ENCODE measurements at regions not wholly inside any gene's neighbourhood (a gene's known extent, or its start where the extent isn't known, plus 50 kb on each side); places are given as distances from the start of the nearest gene placed in this dataset.

DNA sequence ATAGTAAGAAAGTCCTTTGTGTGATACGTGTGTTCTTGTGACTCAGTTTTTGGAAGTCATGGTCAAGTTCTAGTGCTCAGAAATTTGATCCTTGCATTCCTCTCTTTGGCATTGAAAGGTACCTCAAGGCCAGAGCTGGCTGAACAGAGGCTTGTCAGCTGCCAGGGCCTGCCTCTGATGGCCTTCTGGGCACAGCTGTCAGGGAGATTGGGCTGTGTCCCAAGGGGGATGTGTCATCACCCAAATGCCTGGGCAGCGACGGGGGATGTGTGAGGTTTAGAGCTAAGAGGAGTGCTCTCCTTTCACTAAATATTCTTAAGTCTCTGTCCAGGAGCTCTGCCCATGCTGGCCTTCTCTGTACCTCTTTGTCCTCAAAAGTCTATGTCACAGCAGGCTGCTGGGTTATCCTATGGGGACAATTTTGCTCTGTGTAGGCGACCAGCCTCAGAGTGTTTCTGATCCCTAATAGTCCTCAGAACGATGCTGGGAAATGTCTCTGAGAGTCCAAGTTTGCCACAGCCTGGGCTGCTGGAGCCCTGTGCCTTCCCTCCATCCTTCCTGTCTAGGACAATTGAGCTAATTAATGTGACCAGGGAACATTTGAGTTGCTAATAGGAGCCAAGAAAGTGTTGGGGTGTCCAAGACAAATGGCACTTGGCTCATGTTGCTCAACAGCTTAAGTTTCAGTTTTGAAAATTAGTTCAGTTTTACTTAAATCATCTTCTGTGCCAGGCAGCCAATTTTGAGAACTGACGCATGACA, 115.4 kb upstream of the ZNF521 start:
- H3K9me3 ChIP-seq: peaks cover 0 to 4% (median 0%) of the 10 kb centered on the region in 4 donors
- TF ChIP-seq, protein P1, sequence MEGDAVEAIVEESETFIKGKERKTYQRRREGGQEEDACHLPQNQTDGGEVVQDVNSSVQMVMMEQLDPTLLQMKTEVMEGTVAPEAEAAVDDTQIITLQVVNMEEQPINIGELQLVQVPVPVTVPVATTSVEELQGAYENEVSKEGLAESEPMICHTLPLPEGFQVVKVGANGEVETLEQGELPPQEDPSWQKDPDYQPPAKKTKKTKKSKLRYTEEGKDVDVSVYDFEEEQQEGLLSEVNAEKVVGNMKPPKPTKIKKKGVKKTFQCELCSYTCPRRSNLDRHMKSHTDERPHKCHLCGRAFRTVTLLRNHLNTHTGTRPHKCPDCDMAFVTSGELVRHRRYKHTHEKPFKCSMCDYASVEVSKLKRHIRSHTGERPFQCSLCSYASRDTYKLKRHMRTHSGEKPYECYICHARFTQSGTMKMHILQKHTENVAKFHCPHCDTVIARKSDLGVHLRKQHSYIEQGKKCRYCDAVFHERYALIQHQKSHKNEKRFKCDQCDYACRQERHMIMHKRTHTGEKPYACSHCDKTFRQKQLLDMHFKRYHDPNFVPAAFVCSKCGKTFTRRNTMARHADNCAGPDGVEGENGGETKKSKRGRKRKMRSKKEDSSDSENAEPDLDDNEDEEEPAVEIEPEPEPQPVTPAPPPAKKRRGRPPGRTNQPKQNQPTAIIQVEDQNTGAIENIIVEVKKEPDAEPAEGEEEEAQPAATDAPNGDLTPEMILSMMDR (IDR thresholded peaks at IDR 0.05): no peak
- TF ChIP-seq POLR2A (IDR thresholded peaks at IDR 0.05) (no peak), POLR2AphosphoS5 (IDR thresholded peaks at IDR 0.05) (no peak), EP300 (IDR thresholded peaks at IDR 0.05) (no peak)
- DNase-seq: no peak
- no peak overlapping the region for H3K4me3 ChIP-seq
- no peaks in the 10 kb centered on the region for H3K27me3 ChIP-seq
- peak; percentile 30 to 50 for ATAC-seq (ENCODE audit: low FRiP score in 2 of 2)
- no peaks in the 10 kb centered on the region for H3K36me3 ChIP-seq
- 71 to 73% methylated on average over 6 of the region's 6 CpGs for WGBS, 2 donors
- no peak overlapping the region for H3K27ac ChIP-seq
- H3K4me1 ChIP-seq: no peaks in the 10 kb centered on the region

DNA sequence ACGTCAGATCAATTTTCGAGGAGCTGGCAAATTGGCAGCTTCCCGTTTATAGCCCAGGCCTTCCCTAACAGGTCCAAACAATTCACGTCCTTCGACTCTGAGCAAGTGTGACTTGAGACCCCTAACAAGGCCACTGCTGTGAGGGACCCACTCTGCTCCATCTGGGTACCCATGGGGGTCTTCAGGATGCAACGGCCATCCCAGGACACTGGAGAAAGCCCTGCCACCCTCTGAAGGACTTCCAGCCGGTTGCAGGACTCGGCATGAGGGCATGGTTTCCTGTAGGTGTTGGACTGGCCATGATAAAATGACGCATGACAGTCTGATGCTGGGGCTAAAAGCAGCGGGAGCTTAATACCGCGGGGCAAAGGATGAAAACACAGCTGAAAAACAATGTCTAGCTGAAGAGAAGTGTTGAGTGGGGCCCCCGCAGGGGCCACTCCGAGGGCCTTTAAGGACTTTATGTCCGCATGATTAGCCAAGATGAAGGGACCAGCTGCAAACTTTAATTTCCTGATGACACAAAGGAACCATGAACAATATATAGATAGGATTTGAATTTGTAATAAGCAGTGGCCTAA, 113.3 kb upstream of the ZNF521 start:
- H3K36me3 ChIP-seq: no peaks in the 10 kb centered on the region
- no peaks in the 10 kb centered on the region for H3K9me3 ChIP-seq
- 91 to 92% methylated on average over 14 to 15 of the region's 15 CpGs for WGBS, 2 donors
- ATAC-seq (ENCODE audit: low FRiP score in 2 of 2): no peak
- H3K27ac ChIP-seq: no peak overlapping the region
- no peaks in the 10 kb centered on the region for H3K4me1 ChIP-seq
- TF ChIP-seq POLR2AphosphoS5 (IDR thresholded peaks at IDR 0.05) (no peak), POLR2A (IDR thresholded peaks at IDR 0.05) (no peak), EP300 (IDR thresholded peaks at IDR 0.05) (no peak)
- TF ChIP-seq, protein P1 (IDR thresholded peaks at IDR 0.05): no peak
- H3K4me3 ChIP-seq: no peak overlapping the region
- H3K27me3 ChIP-seq: no peaks in the 10 kb centered on the region
- no peak for DNase-seq

DNA sequence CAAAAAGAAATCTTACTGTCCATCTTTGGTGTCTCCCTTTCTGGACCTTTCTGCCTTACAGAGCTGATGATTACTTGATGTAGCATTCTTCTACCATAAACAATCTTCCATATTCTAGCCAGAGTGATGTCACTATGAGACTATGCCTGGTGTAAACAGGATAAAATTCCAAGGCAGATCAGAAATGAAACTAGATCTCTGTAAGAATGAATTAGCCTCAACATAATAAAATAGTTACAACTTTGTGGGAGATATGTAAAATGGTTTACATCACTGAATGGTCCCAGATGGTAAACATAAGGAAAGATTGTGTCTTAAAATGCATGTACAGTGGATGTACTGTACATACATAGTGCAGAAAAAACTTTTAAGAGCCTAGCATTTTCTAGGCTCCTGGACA, 112.3 kb upstream of the ZNF521 start:
- ATAC-seq (ENCODE audit: low FRiP score in 2 of 2) (no peak), DNase-seq (no peak)
- TF ChIP-seq, protein P1 (IDR thresholded peaks at IDR 0.05): no peak
- no peak for TF ChIP-seq POLR2AphosphoS5 (IDR thresholded peaks at IDR 0.05)
- no peak for TF ChIP-seq POLR2A (IDR thresholded peaks at IDR 0.05)
- TF ChIP-seq EP300 (IDR thresholded peaks at IDR 0.05): no peak
- Histone ChIP-seq H3K9me3 (no peaks in the 10 kb centered on the region), H3K27me3 (no peaks in the 10 kb centered on the region), H3K36me3 (no peaks in the 10 kb centered on the region), H3K4me3 (no peak overlapping the region), H3K27ac (no peak overlapping the region), H3K4me1 (no peaks in the 10 kb centered on the region)

DNA sequence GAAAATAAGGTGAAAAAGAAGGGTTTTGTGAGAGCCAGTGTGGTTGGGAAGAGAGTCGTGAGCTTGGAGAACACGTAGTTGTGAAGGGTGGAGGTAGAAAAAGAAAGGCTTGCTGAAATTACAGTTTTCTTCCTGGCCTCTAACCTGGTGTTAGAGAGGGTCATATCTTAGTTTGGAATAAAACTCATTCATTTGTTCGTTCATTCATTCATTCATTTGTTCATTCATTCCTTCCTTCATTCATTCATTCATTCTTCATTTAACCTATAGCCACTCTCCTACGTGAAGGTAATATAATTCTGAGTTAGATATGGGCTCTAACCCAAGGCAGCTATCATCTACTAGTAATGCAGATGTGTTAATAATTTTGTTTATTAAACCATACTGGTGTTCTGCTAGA, 111.8 kb upstream of the ZNF521 start:
- ATAC-seq (ENCODE audit: low FRiP score in 2 of 2) (no peak), DNase-seq (no peak)
- WGBS, 2 donors: 69 to 71% methylated on average over 4 of the region's 4 CpGs
- H3K27ac ChIP-seq: no peak overlapping the region
- H3K9me3 ChIP-seq: no peaks in the 10 kb centered on the region
- no peaks in the 10 kb centered on the region for H3K27me3 ChIP-seq
- no peak for TF ChIP-seq POLR2A (IDR thresholded peaks at IDR 0.05)
- TF ChIP-seq EP300 (IDR thresholded peaks at IDR 0.05): no peak
- TF ChIP-seq, protein P1 (IDR thresholded peaks at IDR 0.05): no peak
- no peak for TF ChIP-seq POLR2AphosphoS5 (IDR thresholded peaks at IDR 0.05)
- H3K4me3 ChIP-seq: no peak overlapping the region
- no peaks in the 10 kb centered on the region for H3K36me3 ChIP-seq
- no peaks in the 10 kb centered on the region for H3K4me1 ChIP-seq

DNA sequence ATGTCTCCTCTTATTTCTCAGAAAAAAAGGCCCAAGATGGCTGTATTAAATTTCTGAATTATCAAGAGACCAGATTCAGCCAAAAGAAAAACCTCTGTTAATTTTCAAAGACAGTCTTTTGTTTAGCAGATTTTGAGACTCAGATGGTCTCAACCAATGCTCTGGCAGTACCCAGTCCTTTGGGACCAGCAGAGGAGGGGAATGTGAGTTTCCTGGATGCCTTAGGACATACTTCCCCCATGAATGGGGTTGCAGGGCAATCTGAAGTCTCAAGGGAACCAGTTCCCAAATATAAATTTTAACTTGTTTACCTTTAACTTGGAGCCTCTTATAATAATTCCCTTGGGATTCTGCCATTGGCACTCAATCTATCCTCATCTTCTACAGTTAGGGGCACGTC, 107.8 kb upstream of the ZNF521 start:
- Histone ChIP-seq H3K9me3 (no peaks in the 10 kb centered on the region), H3K36me3 (no peaks in the 10 kb centered on the region), H3K27me3 (no peaks in the 10 kb centered on the region), H3K4me1 (peaks cover 0 to 3% (median 0%) of the 10 kb centered on the region in 4 donors), H3K27ac (no peak overlapping the region), H3K4me3 (no peak overlapping the region)
- DNase-seq (no peak), ATAC-seq (ENCODE audit: low FRiP score in 2 of 2) (no peak)
- 39 to 47% methylated on average over 1 of the region's 1 CpG for WGBS, 2 donors
- TF ChIP-seq, protein P1 (IDR thresholded peaks at IDR 0.05): no peak
- TF ChIP-seq POLR2A (IDR thresholded peaks at IDR 0.05): no peak
- TF ChIP-seq POLR2AphosphoS5 (IDR thresholded peaks at IDR 0.05): no peak
- no peak for TF ChIP-seq EP300 (IDR thresholded peaks at IDR 0.05)
